NCI-H524 treated with DMSO at 0.1 percent for 48 hours (cell line): ENCODE measurements at regions not wholly inside any gene's neighbourhood (a gene's known extent, or its start where the extent isn't known, plus 50 kb on each side); places are given as distances from the start of the nearest gene placed in this dataset.

Source experiments
- DNase-seq: peaks from one replicate; lab custom pipeline; 2025; lab: John Stamatoyannopoulos, UW

GRCh38 chr2:3138621-3139020 lies 239.0 kb downstream of the EIPR1 start:
- DNase-seq: no peak

- no peak for DNase-seq
Measured at GRCh38 chr2:3137651-3138300, 239.8 kb downstream of the EIPR1 start.

GRCh38 chr2:3135676-3136075 lies 241.9 kb downstream of the EIPR1 start:
- DNase-seq: no peak

- no peak for DNase-seq
Measured at GRCh38 chr2:3134026-3134571, 243.5 kb downstream of the EIPR1 start.

GRCh38 chr2:3132966-3133365 lies 244.7 kb downstream of the EIPR1 start:
- DNase-seq: no peak

GRCh38 chr2:3132466-3132865 lies 245.2 kb downstream of the EIPR1 start:
- DNase-seq: no peak

GRCh38 chr2:3131636-3132326 lies 245.8 kb downstream of the EIPR1 start:
- no peak for DNase-seq

- no peak for DNase-seq
Measured at GRCh38 chr2:3130889-3131635, 246.6 kb downstream of the EIPR1 start.

GRCh38 chr2:3130444-3130843 lies 247.2 kb downstream of the EIPR1 start:
- DNase-seq: no peak

- no peak for DNase-seq
Measured at GRCh38 chr2:3129867-3130266, 247.8 kb downstream of the EIPR1 start.

GRCh38 chr2:3128786-3129185 lies 248.8 kb downstream of the EIPR1 start:
- DNase-seq: no peak

- DNase-seq: no peak
Measured at GRCh38 chr2:3127710-3128109, 249.9 kb downstream of the EIPR1 start.

- peak; percentile 53 for DNase-seq
Measured at GRCh38 chr2:3126911-3127621, 250.6 kb downstream of the EIPR1 start.

- no peak for DNase-seq
Measured at GRCh38 chr2:3126171-3126910, 251.3 kb downstream of the EIPR1 start.

- no peak for DNase-seq
Measured at GRCh38 chr2:3125761-3126130, 251.9 kb downstream of the EIPR1 start.

GRCh38 chr2:3125001-3125760 lies 252.4 kb downstream of the EIPR1 start:
- no peak for DNase-seq

GRCh38 chr2:3122525-3122924 lies 255.1 kb downstream of the EIPR1 start:
- DNase-seq: no peak

GRCh38 chr2:3121601-3122000 lies 256.0 kb downstream of the EIPR1 start:
- DNase-seq: no peak

GRCh38 chr2:3117650-3118216 lies 259.9 kb downstream of the EIPR1 start:
- DNase-seq: no peak

- no peak for DNase-seq
Measured at GRCh38 chr2:3116371-3116770, 261.2 kb downstream of the EIPR1 start.
